ENCODE measurements at regions not wholly inside any gene's neighbourhood (a gene's known extent, or its start where the extent isn't known, plus 50 kb on each side); places are given as distances from the start of the nearest gene placed in this dataset.

- H3K4me3 ChIP-seq, result no peak overlapping the region
- H3K27me3 ChIP-seq, result no peaks in the 10 kb centered on the region
- H3K9me3 ChIP-seq, result no peaks in the 10 kb centered on the region
- H3K36me3 ChIP-seq, result no peaks in the 10 kb centered on the region
- DNase-seq, result no peak
These were observed 51.3 kb upstream of the EGFL6 start for GRCh38 chrX:13518126-13518525.

- Histone ChIP-seq H3K9me3 (no peaks in the 10 kb centered on the region), H3K36me3 (no peaks in the 10 kb centered on the region), H3K27me3 (no peaks in the 10 kb centered on the region), H3K4me3 (no peak overlapping the region)
- no peak for DNase-seq
These were observed 54.0 kb upstream of the EGFL6 start for GRCh38 chrX:13515211-13515930.

- Histone ChIP-seq H3K4me3 (no peak overlapping the region), H3K9me3 (no peaks in the 10 kb centered on the region), H3K27me3 (no peaks in the 10 kb centered on the region), H3K36me3 (no peaks in the 10 kb centered on the region)
- DNase-seq, result no peak
These were observed 57.5 kb upstream of the EGFL6 start for GRCh38 chrX:13511944-13512330.

GRCh38 chrX:13511241-13511943, 58.0 kb upstream of the EGFL6 start:
- Histone ChIP-seq H3K9me3 (no peaks in the 10 kb centered on the region), H3K27me3 (no peaks in the 10 kb centered on the region), H3K4me3 (no peak overlapping the region), H3K36me3 (no peaks in the 10 kb centered on the region)
- no peak for DNase-seq

GRCh38 chrX:13507893-13508292, 61.5 kb upstream of the EGFL6 start:
- H3K4me3 ChIP-seq, result no peak overlapping the region
- H3K27me3 ChIP-seq, result no peaks in the 10 kb centered on the region
- no peak for DNase-seq
- H3K9me3 ChIP-seq, result no peaks in the 10 kb centered on the region
- H3K36me3 ChIP-seq, result no peaks in the 10 kb centered on the region

GRCh38 chrX:13506574-13506973, 62.8 kb upstream of the EGFL6 start:
- H3K4me3 ChIP-seq, result no peak overlapping the region
- no peaks in the 10 kb centered on the region for H3K27me3 ChIP-seq
- no peaks in the 10 kb centered on the region for H3K9me3 ChIP-seq
- no peak for DNase-seq
- H3K36me3 ChIP-seq, result no peaks in the 10 kb centered on the region

- DNase-seq, result no peak
- Histone ChIP-seq H3K9me3 (no peaks in the 10 kb centered on the region), H3K36me3 (no peaks in the 10 kb centered on the region), H3K4me3 (no peak overlapping the region), H3K27me3 (no peaks in the 10 kb centered on the region)
These were observed 66.8 kb upstream of the EGFL6 start for GRCh38 chrX:13502590-13502989.

- Histone ChIP-seq H3K4me3 (no peak overlapping the region), H3K27me3 (no peaks in the 10 kb centered on the region), H3K36me3 (no peaks in the 10 kb centered on the region), H3K9me3 (no peaks in the 10 kb centered on the region)
- no peak for DNase-seq
These were observed 69.7 kb upstream of the EGFL6 start for GRCh38 chrX:13499736-13500135.

GRCh38 chrX:13498238-13498637, 71.2 kb upstream of the EGFL6 start:
- H3K27me3 ChIP-seq, result no peaks in the 10 kb centered on the region
- no peaks in the 10 kb centered on the region for H3K36me3 ChIP-seq
- H3K9me3 ChIP-seq, result no peaks in the 10 kb centered on the region
- no peak for DNase-seq
- H3K4me3 ChIP-seq, result no peak overlapping the region

- Histone ChIP-seq H3K27me3 (no peaks in the 10 kb centered on the region), H3K36me3 (no peaks in the 10 kb centered on the region), H3K9me3 (no peaks in the 10 kb centered on the region), H3K4me3 (no peak overlapping the region)
- DNase-seq, result no peak
These were observed 74.2 kb upstream of the EGFL6 start for GRCh38 chrX:13495232-13495631.

- no peaks in the 10 kb centered on the region for H3K27me3 ChIP-seq
- DNase-seq, result no peak
- H3K4me3 ChIP-seq, result no peak overlapping the region
- no peaks in the 10 kb centered on the region for H3K9me3 ChIP-seq
- no peaks in the 10 kb centered on the region for H3K36me3 ChIP-seq
These were observed 74.8 kb upstream of the EGFL6 start for GRCh38 chrX:13494562-13494961.

- no peak overlapping the region for H3K4me3 ChIP-seq
- H3K27me3 ChIP-seq, result no peaks in the 10 kb centered on the region
- H3K36me3 ChIP-seq, result no peaks in the 10 kb centered on the region
- no peak for DNase-seq
- H3K9me3 ChIP-seq, result no peaks in the 10 kb centered on the region
These were observed 75.7 kb upstream of the EGFL6 start for GRCh38 chrX:13493659-13494058.

- DNase-seq, result no peak
- no peak overlapping the region for H3K4me3 ChIP-seq
- no peaks in the 10 kb centered on the region for H3K9me3 ChIP-seq
- no peaks in the 10 kb centered on the region for H3K36me3 ChIP-seq
- H3K27me3 ChIP-seq, result no peaks in the 10 kb centered on the region
These were observed 77.1 kb upstream of the EGFL6 start for GRCh38 chrX:13492286-13492685.

GRCh38 chrX:13491061-13491460, 78.3 kb upstream of the EGFL6 start:
- DNase-seq, result no peak
- Histone ChIP-seq H3K27me3 (no peaks in the 10 kb centered on the region), H3K9me3 (no peaks in the 10 kb centered on the region), H3K36me3 (no peaks in the 10 kb centered on the region), H3K4me3 (no peak overlapping the region)

- Histone ChIP-seq H3K27me3 (no peaks in the 10 kb centered on the region), H3K36me3 (no peaks in the 10 kb centered on the region), H3K4me3 (no peak overlapping the region), H3K9me3 (no peaks in the 10 kb centered on the region)
- peak; percentile 70 for DNase-seq
These were observed 79.9 kb upstream of the EGFL6 start for GRCh38 chrX:13489454-13489853.

GRCh38 chrX:13487731-13488505, 81.5 kb upstream of the EGFL6 start:
- Histone ChIP-seq H3K4me3 (no peak overlapping the region), H3K36me3 (no peaks in the 10 kb centered on the region), H3K27me3 (no peaks in the 10 kb centered on the region), H3K9me3 (no peaks in the 10 kb centered on the region)
- DNase-seq, result peak; percentile 37

- Histone ChIP-seq H3K9me3 (no peaks in the 10 kb centered on the region), H3K27me3 (no peaks in the 10 kb centered on the region), H3K36me3 (no peaks in the 10 kb centered on the region)
These were observed 84.2 kb upstream of the EGFL6 start for GRCh38 chrX:13485167-13485566.

More at GRCh38 chrX:13485167-13485566, 84.2 kb upstream of the EGFL6 start:
- DNase-seq, result no peak
- no peak overlapping the region for H3K4me3 ChIP-seq

Measured in MG63 (cell line).